HEK293 (cell line): ENCODE measurements at regions not wholly inside any gene's neighbourhood (a gene's known extent, or its start where the extent isn't known, plus 50 kb on each side); places are given as distances from the start of the nearest gene placed in this dataset.

Experiments
- CTCF ChIA-PET: fragments of 350-600 bp; formaldehyde crosslinking; extraction: SDS; loops from one replicate; lab custom pipeline; 2021; ENCODE audit warnings: antibody characterized with exemption; lab: Yijun Ruan, JAX
- POLR2A ChIA-PET: fragments of 300-600 bp; formaldehyde crosslinking; extraction: SDS; loops from one replicate; lab custom pipeline; 2020; ENCODE audit warnings: antibody characterized with exemption, inconsistent platforms; lab: Yijun Ruan, JAX
- H3K27ac ChIP-seq: fragments of 200-500 bp; sonication (Bioruptor generic); 2 replicates; pipeline ENCODE4 v1.5.1; 2014; ENCODE audit warnings: low read depth, low read length, control low read depth, inconsistent platforms; ENCODE audit errors: extremely low read depth
- H3K36me3 ChIP-seq, 2 experiments: fragments of 200-500 bp in 1 of 2; sonication (Bioruptor generic) in 1 of 2; 1 replicate in 1 of 2; 2 replicates in 1 of 2; pipeline ENCODE4 v1.5.1; 2014 to 2017; ENCODE audit warnings: inconsistent platforms in 2 of 2, low read length in 2 of 2; ENCODE audit not compliant: control insufficient read depth in 2 of 2, insufficient read depth in 1 of 2
- H3K4me1 ChIP-seq: fragments of 200-500 bp; sonication (Bioruptor generic); 2 replicates; pipeline ENCODE4 v1.5.1; 2014; ENCODE audit warnings: mild to moderate bottlenecking, low read length, inconsistent platforms; ENCODE audit not compliant: control insufficient read depth, insufficient read depth
- H3K4me3 ChIP-seq: 2 replicates; pipeline ENCODE4 v1.5.1; 2011; ENCODE audit warnings: low read depth, mild to moderate bottlenecking, control low read depth, low read length, moderate library complexity
- H3K9me3 ChIP-seq: fragments of 200-500 bp; sonication (Bioruptor generic); 2 replicates; pipeline ENCODE4 v1.5.1; 2014; ENCODE audit warnings: low read depth, low read length, inconsistent platforms; ENCODE audit not compliant: control insufficient read depth, insufficient read depth
- BCL11B ChIP-seq: fragments of 450-650 bp; formaldehyde crosslinking; IDR thresholded peaks from 2 replicates; pipeline ENCODE4 v1.5.1; 2016; ENCODE audit warnings: low read depth, missing biosample characterization, missing genetic modification characterization
- GFI1B ChIP-seq: fragments of 450-650 bp; formaldehyde crosslinking; IDR thresholded peaks from 2 replicates; pipeline ENCODE4 v1.5.1; 2016; ENCODE audit warnings: missing biosample characterization, missing genetic modification characterization
- REPIN1 ChIP-seq: fragments of 450-650 bp; formaldehyde crosslinking; IDR thresholded peaks from 2 replicates; pipeline ENCODE4 v1.5.1; 2017; ENCODE audit warnings: missing biosample characterization, missing genetic modification characterization, low read depth
- ZBTB8A ChIP-seq: fragments of 450-650 bp; formaldehyde crosslinking; IDR thresholded peaks from 2 replicates; pipeline ENCODE4 v1.5.1; 2016; ENCODE audit warnings: missing biosample characterization, missing genetic modification characterization
- ZFHX2 ChIP-seq: fragments of 450-650 bp; formaldehyde crosslinking; conservative IDR thresholded peaks from 2 replicates; pipeline ENCODE4 v1.5.1; 2016; ENCODE audit warnings: missing biosample characterization, missing genetic modification characterization
- ZNF140 ChIP-seq: fragments of 450-650 bp; formaldehyde crosslinking; IDR thresholded peaks from 2 replicates; pipeline ENCODE4 v1.5.1; 2016; ENCODE audit warnings: missing biosample characterization, missing genetic modification characterization
- ZNF184 ChIP-seq: fragments of 450-650 bp; IDR thresholded peaks from 2 replicates; pipeline ENCODE4 v1.5.1; 2018; ENCODE audit warnings: missing biosample characterization, mild to moderate bottlenecking, missing genetic modification characterization
- ZNF221 ChIP-seq: fragments of 450-650 bp; formaldehyde crosslinking; IDR thresholded peaks from 2 replicates; pipeline ENCODE4 v1.5.1; 2017; ENCODE audit warnings: missing biosample characterization, missing genetic modification characterization, borderline replicate concordance
- ZNF23 ChIP-seq: fragments of 450-650 bp; formaldehyde crosslinking; IDR thresholded peaks from 2 replicates; pipeline ENCODE4 v1.5.1; 2016; ENCODE audit warnings: missing biosample characterization, missing genetic modification characterization, borderline replicate concordance
- ZNF248 ChIP-seq: fragments of 450-650 bp; formaldehyde crosslinking; IDR thresholded peaks from 2 replicates; pipeline ENCODE4 v1.5.1; 2017; ENCODE audit warnings: missing biosample characterization, missing genetic modification characterization
- ZNF274 ChIP-seq, 2 experiments: fragments of 200-500 bp in 1 of 2; fragments of 450-650 bp in 1 of 2; sonication (Bioruptor generic) in 1 of 2; formaldehyde crosslinking in 1 of 2; IDR thresholded peaks; 2 replicates each; pipeline versions ENCODE4 v1.5.1 to v1.6.1; 2014 to 2016; ENCODE audit warnings: borderline replicate concordance in 1 of 2, inconsistent platforms in 1 of 2, low read length in 1 of 2, missing biosample characterization in 1 of 2, missing genetic modification characterization in 1 of 2
- ZNF423 ChIP-seq: fragments of 450-650 bp; formaldehyde crosslinking; IDR thresholded peaks from 2 replicates; pipeline ENCODE4 v1.5.1; 2016; ENCODE audit warnings: missing biosample characterization, missing genetic modification characterization
- ZNF48 ChIP-seq: fragments of 450-650 bp; formaldehyde crosslinking; IDR thresholded peaks from 2 replicates; pipeline ENCODE4 v1.5.1; 2016; ENCODE audit warnings: missing biosample characterization, missing genetic modification characterization
- ZNF596 ChIP-seq: fragments of 450-650 bp; IDR thresholded peaks from 2 replicates; pipeline ENCODE4 v1.5.0; 2018; ENCODE audit warnings: missing biosample characterization, mild to moderate bottlenecking, missing genetic modification characterization, moderate library complexity
- ZNF624 ChIP-seq: fragments of 450-650 bp; formaldehyde crosslinking; IDR thresholded peaks from 2 replicates; pipeline ENCODE4 v1.5.1; 2017; ENCODE audit warnings: missing biosample characterization, missing genetic modification characterization
- ZNF707 ChIP-seq: fragments of 450-650 bp; formaldehyde crosslinking; IDR thresholded peaks from 2 replicates; pipeline ENCODE4 v1.5.1; 2016; ENCODE audit warnings: missing biosample characterization, missing genetic modification characterization
- ZNF747 ChIP-seq: fragments of 450-650 bp; formaldehyde crosslinking; IDR thresholded peaks from 2 replicates; pipeline ENCODE4 v1.5.1; 2016; ENCODE audit warnings: missing biosample characterization, missing genetic modification characterization
- ZNF768 ChIP-seq: fragments of 450-650 bp; formaldehyde crosslinking; IDR thresholded peaks from 2 replicates; pipeline ENCODE4 v1.5.1; 2018; ENCODE audit warnings: missing biosample characterization, mild to moderate bottlenecking, missing genetic modification characterization
- ZNF785 ChIP-seq: fragments of 450-650 bp; formaldehyde crosslinking; IDR thresholded peaks from 2 replicates; pipeline ENCODE4 v1.5.1; 2016; ENCODE audit warnings: missing biosample characterization, missing genetic modification characterization
- ZNF791 ChIP-seq: fragments of 450-650 bp; formaldehyde crosslinking; IDR thresholded peaks from 2 replicates; pipeline ENCODE4 v1.5.1; 2016; ENCODE audit warnings: missing biosample characterization, missing genetic modification characterization
- ZSCAN23 ChIP-seq: fragments of 450-650 bp; formaldehyde crosslinking; IDR thresholded peaks from 2 replicates; pipeline ENCODE4 v1.5.1; 2016; ENCODE audit warnings: missing biosample characterization, missing genetic modification characterization
- TF ChIP-seq, protein P1 (sequence below): fragments of 450-650 bp; formaldehyde crosslinking; IDR thresholded peaks from 2 replicates; pipeline ENCODE4 v1.5.1; 2016; ENCODE audit warnings: missing biosample characterization, missing genetic modification characterization, low read depth
- TF ChIP-seq, protein P2 (sequence below): fragments of 450-650 bp; formaldehyde crosslinking; conservative IDR thresholded peaks from 2 replicates; pipeline ENCODE4 v1.5.1; 2016; ENCODE audit warnings: low read depth, missing biosample characterization, missing genetic modification characterization
- TF ChIP-seq, protein P3 (sequence below): fragments of 450-650 bp; formaldehyde crosslinking; IDR thresholded peaks from 2 replicates; pipeline ENCODE4 v1.5.1; 2017; ENCODE audit warnings: missing biosample characterization, missing genetic modification characterization
- TF ChIP-seq, protein P4 (sequence below): fragments of 450-650 bp; formaldehyde crosslinking; IDR thresholded peaks from 2 replicates; pipeline ENCODE4 v1.5.1; 2017; ENCODE audit warnings: missing biosample characterization, missing genetic modification characterization
- TF ChIP-seq, protein P5 (sequence below): fragments of 450-650 bp; formaldehyde crosslinking; IDR thresholded peaks from 2 replicates; pipeline ENCODE4 v1.5.1; 2017; ENCODE audit warnings: missing biosample characterization, mild to moderate bottlenecking, missing genetic modification characterization, moderate library complexity

DNA sequence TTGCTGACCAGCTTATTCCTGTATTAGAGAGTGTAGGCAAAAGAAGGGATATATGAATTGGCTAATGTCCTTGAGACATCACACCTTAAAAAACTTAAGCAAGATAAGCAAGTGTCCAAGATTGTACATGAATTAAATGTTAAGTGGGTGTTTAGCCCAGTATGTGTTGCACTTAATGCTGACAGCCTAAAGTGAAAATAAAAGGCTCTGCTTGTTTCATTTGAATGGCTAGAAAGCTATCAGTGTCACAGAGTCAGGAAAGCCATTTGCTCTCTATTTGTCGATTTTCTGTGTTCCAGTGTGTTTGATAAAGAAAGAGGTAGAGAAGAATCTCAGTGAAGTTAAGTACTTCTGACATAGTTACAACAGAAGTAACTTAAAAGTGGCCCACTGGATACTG is 744.9 kb downstream of the ANKRD7 start:
- ChIA-PET CTCF (no interaction called here), POLR2A (no interaction called here)
- no peak overlapping the region for H3K27ac ChIP-seq
- H3K9me3 ChIP-seq: no peaks in the 10 kb centered on the region
- no peaks in the 10 kb centered on the region for H3K4me1 ChIP-seq
- no peak overlapping the region for H3K4me3 ChIP-seq
- no peak for TF ChIP-seq ZNF23
- TF ChIP-seq ZNF221 (tag by site-specific recombination): no peak
- TF ChIP-seq BCL11B: no peak
- TF ChIP-seq ZNF596: no peak
- no peak for TF ChIP-seq ZFHX2 (tag by site-specific recombination)
- TF ChIP-seq ZSCAN23 (tag by site-specific recombination): no peak
- no peak for TF ChIP-seq ZNF768 (tag by site-specific recombination)
- TF ChIP-seq, protein P1, sequence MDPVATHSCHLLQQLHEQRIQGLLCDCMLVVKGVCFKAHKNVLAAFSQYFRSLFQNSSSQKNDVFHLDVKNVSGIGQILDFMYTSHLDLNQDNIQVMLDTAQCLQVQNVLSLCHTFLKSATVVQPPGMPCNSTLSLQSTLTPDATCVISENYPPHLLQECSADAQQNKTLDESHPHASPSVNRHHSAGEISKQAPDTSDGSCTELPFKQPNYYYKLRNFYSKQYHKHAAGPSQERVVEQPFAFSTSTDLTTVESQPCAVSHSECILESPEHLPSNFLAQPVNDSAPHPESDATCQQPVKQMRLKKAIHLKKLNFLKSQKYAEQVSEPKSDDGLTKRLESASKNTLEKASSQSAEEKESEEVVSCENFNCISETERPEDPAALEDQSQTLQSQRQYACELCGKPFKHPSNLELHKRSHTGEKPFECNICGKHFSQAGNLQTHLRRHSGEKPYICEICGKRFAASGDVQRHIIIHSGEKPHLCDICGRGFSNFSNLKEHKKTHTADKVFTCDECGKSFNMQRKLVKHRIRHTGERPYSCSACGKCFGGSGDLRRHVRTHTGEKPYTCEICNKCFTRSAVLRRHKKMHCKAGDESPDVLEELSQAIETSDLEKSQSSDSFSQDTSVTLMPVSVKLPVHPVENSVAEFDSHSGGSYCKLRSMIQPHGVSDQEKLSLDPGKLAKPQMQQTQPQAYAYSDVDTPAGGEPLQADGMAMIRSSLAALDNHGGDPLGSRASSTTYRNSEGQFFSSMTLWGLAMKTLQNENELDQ (tag by site-specific recombination): no peak
- TF ChIP-seq, protein P2, sequence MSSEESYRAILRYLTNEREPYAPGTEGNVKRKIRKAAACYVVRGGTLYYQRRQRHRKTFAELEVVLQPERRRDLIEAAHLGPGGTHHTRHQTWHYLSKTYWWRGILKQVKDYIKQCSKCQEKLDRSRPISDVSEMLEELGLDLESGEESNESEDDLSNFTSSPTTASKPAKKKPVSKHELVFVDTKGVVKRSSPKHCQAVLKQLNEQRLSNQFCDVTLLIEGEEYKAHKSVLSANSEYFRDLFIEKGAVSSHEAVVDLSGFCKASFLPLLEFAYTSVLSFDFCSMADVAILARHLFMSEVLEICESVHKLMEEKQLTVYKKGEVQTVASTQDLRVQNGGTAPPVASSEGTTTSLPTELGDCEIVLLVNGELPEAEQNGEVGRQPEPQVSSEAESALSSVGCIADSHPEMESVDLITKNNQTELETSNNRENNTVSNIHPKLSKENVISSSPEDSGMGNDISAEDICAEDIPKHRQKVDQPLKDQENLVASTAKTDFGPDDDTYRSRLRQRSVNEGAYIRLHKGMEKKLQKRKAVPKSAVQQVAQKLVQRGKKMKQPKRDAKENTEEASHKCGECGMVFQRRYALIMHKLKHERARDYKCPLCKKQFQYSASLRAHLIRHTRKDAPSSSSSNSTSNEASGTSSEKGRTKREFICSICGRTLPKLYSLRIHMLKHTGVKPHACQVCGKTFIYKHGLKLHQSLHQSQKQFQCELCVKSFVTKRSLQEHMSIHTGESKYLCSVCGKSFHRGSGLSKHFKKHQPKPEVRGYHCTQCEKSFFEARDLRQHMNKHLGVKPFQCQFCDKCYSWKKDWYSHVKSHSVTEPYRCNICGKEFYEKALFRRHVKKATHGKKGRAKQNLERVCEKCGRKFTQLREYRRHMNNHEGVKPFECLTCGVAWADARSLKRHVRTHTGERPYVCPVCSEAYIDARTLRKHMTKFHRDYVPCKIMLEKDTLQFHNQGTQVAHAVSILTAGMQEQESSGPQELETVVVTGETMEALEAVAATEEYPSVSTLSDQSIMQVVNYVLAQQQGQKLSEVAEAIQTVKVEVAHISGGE (tag by site-specific recombination): no peak
- no peak for TF ChIP-seq ZNF707 (tag by site-specific recombination)
- no peak for TF ChIP-seq ZBTB8A (tag by site-specific recombination)
- no peak for TF ChIP-seq ZNF791 (tag by site-specific recombination)
- no peak for TF ChIP-seq ZNF785 (tag by site-specific recombination)
- TF ChIP-seq ZNF184: no peak
- TF ChIP-seq ZNF140: no peak
- no peaks in the 10 kb centered on the region for H3K36me3 ChIP-seq

DNA sequence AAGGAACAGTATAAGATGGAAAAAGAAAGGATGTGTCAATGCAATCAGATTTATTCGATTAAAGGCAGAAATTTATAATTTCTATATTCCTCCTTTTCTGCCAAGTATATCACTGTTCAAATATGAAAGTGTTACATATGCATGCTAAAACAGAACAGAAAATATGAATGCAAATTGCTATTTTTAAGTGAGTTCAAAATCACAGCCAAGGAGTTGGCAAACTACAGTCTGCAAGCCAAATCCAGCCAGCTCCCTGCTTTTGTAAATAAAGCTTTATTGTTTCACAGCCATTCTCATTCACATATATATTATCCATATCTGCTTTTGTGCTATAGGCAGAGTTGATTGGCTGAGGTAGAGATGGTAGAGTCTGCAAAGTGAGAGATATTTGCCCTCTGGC is 747.2 kb downstream of the ANKRD7 start:
- TF ChIP-seq REPIN1 (tag by site-specific recombination) (no peak), ZNF423 (tag by site-specific recombination) (no peak), ZNF248 (tag by site-specific recombination) (no peak), ZBTB8A (tag by site-specific recombination) (no peak), ZNF48 (tag by site-specific recombination) (no peak), GFI1B (tag by site-specific recombination) (no peak), ZNF274 (IDR thresholded peaks at IDR 0.05; ENCODE audit: low read length) (no peak), ZNF274 (tag by site-specific recombination; IDR thresholded peaks at IDR 0.05; ENCODE audit: borderline replicate concordance) (no peak), ZNF747 (no peak), ZNF624 (no peak)
- TF ChIP-seq, protein P3, sequence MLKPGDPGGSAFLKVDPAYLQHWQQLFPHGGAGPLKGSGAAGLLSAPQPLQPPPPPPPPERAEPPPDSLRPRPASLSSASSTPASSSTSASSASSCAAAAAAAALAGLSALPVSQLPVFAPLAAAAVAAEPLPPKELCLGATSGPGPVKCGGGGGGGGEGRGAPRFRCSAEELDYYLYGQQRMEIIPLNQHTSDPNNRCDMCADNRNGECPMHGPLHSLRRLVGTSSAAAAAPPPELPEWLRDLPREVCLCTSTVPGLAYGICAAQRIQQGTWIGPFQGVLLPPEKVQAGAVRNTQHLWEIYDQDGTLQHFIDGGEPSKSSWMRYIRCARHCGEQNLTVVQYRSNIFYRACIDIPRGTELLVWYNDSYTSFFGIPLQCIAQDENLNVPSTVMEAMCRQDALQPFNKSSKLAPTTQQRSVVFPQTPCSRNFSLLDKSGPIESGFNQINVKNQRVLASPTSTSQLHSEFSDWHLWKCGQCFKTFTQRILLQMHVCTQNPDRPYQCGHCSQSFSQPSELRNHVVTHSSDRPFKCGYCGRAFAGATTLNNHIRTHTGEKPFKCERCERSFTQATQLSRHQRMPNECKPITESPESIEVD (tag by site-specific recombination): no peak
- TF ChIP-seq, protein P4, sequence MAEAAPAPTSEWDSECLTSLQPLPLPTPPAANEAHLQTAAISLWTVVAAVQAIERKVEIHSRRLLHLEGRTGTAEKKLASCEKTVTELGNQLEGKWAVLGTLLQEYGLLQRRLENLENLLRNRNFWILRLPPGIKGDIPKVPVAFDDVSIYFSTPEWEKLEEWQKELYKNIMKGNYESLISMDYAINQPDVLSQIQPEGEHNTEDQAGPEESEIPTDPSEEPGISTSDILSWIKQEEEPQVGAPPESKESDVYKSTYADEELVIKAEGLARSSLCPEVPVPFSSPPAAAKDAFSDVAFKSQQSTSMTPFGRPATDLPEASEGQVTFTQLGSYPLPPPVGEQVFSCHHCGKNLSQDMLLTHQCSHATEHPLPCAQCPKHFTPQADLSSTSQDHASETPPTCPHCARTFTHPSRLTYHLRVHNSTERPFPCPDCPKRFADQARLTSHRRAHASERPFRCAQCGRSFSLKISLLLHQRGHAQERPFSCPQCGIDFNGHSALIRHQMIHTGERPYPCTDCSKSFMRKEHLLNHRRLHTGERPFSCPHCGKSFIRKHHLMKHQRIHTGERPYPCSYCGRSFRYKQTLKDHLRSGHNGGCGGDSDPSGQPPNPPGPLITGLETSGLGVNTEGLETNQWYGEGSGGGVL (tag by site-specific recombination): no peak
- TF ChIP-seq, protein P5, sequence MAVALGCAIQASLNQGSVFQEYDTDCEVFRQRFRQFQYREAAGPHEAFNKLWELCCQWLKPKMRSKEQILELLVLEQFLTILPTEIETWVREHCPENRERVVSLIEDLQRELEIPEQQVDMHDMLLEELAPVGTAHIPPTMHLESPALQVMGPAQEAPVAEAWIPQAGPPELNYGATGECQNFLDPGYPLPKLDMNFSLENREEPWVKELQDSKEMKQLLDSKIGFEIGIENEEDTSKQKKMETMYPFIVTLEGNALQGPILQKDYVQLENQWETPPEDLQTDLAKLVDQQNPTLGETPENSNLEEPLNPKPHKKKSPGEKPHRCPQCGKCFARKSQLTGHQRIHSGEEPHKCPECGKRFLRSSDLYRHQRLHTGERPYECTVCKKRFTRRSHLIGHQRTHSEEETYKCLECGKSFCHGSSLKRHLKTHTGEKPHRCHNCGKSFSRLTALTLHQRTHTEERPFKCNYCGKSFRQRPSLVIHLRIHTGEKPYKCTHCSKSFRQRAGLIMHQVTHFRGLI: no peak
- H3K36me3 ChIP-seq: no peaks in the 10 kb centered on the region
- no peaks in the 10 kb centered on the region for H3K4me1 ChIP-seq
- H3K27ac ChIP-seq: no peak overlapping the region
- ChIA-PET CTCF (no interaction called here), POLR2A (no interaction called here)
- no peak overlapping the region for H3K4me3 ChIP-seq
- H3K9me3 ChIP-seq: no peaks in the 10 kb centered on the region
